GM12875 (cell line): ENCODE measurements at regions not wholly inside any gene's neighbourhood (a gene's known extent, or its start where the extent isn't known, plus 50 kb on each side); places are given as distances from the start of the nearest gene placed in this dataset.
A peak's percentile ranks its signal among the peaks of the same experiment; 100 is the strongest.

Experiments
- H3K4me3 ChIP-seq: one replicate; pipeline ENCODE4 v1.5.1; 2011; ENCODE audit warnings: low read depth, low read length, control low read depth
- TF ChIP-seq, protein P1 (sequence below): IDR thresholded peaks from 2 replicates; pipeline ENCODE4 v1.5.1; 2011; ENCODE audit warnings: low read depth, mild to moderate bottlenecking, control low read depth, inconsistent platforms, low read length, moderate library complexity, borderline replicate concordance; ENCODE audit not compliant: insufficient read depth

DNA sequence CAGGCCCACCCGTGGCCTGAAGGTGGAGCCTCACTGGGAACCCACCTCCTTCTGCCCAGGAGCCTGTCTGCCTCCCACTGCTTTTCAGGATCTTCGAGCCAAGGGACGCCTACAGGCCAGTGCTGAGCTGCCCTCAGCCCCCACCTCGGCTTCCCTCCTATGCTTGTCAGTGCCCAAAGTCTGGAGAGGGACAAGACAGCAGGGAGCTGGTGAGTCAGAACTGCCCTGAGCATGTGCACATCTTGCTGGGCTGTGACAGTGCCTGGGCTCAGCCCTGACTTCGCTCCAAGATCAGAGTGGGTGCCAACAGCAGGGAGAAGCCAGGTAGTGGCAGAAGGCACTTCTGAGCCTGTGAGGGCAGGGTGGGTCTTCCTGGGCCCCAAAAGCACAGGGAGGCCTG is 286.8 kb downstream of the AEBP2 start:
- H3K4me3 ChIP-seq = no peak overlapping the region
- TF ChIP-seq, protein P1, sequence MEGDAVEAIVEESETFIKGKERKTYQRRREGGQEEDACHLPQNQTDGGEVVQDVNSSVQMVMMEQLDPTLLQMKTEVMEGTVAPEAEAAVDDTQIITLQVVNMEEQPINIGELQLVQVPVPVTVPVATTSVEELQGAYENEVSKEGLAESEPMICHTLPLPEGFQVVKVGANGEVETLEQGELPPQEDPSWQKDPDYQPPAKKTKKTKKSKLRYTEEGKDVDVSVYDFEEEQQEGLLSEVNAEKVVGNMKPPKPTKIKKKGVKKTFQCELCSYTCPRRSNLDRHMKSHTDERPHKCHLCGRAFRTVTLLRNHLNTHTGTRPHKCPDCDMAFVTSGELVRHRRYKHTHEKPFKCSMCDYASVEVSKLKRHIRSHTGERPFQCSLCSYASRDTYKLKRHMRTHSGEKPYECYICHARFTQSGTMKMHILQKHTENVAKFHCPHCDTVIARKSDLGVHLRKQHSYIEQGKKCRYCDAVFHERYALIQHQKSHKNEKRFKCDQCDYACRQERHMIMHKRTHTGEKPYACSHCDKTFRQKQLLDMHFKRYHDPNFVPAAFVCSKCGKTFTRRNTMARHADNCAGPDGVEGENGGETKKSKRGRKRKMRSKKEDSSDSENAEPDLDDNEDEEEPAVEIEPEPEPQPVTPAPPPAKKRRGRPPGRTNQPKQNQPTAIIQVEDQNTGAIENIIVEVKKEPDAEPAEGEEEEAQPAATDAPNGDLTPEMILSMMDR = no peak

DNA sequence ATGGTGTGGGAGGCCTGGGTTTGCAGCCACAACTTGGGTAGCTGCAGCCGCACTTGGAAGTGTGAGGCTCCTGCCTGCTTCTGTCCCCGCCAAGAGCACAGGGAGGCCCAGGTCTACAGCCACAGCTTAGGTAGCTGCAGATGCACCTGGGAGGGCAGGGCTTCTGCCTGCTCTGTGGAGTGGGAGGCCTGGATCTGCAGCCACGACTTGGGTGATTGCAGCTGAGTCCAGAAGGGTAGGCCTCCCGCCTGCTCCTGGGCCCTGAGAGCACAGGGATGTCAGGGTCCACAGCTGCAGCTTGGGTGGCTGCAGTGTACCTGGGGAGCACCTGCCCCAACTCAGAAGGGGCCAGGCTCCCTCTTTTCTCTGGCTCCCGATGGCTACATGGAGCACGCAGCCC is 287.3 kb downstream of the AEBP2 start:
- H3K4me3 ChIP-seq = no peak overlapping the region
- TF ChIP-seq, protein P1 = no peak

DNA sequence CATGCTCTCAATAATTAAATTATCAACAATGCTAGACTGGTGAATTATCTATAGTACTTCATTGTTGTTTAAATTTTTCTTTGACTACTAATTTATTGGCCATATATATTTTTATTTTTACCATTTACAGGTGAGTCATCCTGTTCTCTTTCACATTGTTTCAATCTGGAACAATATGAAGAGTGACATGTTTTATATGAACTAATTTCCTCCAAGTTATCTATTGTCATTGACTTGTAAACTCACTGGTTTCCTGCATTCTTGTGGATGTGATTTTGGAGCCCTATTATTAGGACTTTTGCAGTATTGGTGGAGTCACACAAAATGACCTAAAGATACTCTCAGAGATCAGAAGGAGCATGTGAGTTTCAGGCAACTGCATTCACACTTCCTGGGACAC is 297.7 kb downstream of the AEBP2 start:
- no peak overlapping the region for H3K4me3 ChIP-seq
- TF ChIP-seq, protein P1 = no peak

DNA sequence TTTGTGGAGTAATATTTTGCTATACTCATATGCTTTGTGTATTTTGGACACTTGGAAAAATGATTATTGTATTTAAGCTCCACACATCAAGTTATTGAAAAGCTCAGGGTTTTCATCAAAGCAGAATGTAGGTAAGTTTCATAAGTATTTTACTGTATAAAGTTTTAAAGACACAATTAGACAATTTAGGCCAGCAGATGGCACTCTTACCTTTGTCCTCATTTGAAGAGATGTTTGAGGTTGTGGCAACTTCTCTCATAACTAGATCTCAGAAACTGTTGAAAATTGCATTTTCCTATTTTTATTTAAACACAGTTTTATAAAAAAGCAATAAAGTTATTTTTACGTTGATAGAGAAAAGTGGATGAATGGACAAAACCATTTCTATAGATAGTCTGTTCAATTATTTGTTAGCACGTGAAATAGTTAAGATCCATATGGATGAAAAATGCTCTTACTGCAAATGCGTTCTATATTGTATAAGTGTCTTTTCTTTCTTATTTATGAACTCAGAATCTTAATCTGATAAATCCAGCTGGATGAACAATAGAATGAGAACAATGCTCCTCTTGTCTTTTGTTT is 300.0 kb downstream of the AEBP2 start:
- TF ChIP-seq, protein P1 = peak; percentile 30; the same call in 1 of the 2 replicates
- H3K4me3 ChIP-seq = no peak overlapping the region

DNA sequence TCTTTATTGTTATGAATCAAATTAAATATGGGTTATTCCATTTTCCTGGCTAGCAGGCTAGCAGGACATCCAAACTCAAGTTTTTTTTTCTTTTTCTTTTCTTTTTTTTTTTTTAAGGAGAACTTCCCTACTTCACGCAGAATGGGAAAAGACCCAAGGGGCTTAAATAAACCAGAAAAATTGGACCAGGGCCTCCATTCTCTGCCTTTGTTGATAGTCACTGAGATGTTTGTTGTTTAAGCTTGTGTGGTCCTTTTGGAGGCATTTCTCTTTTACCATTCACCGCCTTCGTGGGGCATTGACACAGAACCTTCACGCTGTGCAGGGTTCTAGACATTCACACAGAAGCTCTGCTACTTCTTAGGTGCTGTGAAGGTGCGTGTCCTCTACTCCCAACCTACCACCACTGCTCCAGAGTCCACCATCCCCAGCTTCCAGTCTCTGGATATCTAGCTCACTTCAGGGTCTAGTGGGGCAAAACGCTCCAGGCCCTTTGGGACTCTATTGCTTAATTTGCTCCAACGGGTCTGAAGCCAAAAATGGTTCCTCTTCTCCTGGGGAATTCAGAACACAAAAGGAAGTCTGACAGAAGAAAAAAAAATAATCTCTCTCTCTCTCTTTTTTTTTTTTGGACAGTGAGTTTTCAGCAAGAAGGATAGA is 301.3 kb downstream of the AEBP2 start:
- TF ChIP-seq, protein P1 = no peak
- no peak overlapping the region for H3K4me3 ChIP-seq

DNA sequence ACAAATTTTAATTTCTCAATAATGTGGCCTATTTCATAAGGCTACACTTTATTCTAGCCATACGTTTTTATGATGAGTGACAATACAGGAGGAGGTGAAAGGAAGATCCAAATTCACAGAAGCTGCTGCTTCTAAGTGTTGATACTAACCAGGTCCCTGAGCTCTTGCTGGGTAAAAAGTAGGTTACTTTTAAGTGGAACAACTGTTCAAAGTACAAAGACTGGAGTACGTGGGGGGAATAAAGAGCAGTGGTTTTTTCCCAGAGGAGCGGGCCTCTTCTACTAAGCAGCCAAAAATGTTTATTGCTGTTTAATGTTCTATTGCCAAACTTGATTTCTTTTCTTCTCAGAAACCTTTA is 301.8 kb downstream of the AEBP2 start:
- TF ChIP-seq, protein P1 = no peak
- H3K4me3 ChIP-seq = no peak overlapping the region

DNA sequence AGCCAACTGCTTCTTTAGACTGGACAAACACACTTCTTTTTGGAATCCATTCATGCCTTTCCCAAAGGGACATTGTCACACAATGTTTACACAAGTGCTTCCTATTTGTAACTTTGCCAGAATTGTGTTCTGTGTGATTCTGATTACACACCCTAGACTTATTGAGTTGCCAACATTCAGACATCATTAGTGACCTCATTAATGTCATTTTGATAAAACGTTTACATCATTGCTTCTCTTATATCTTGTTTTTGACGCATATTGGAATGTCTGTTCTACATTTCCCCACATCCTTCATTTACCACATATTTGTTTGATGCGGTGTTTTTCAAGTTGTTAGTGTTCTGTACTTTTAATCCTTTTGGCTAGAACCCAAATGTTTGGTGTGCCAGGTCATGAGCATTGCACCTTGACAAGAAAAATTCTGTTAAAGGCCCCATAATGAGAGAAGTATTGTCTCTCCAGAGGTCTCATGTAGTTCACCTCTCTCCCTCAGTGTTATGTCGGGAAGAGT is 305.5 kb downstream of the AEBP2 start:
- H3K4me3 ChIP-seq = no peak overlapping the region
- TF ChIP-seq, protein P1 = no peak
